HEK293 (cell line): ENCODE measurements at regions not wholly inside any gene's neighbourhood (a gene's known extent, or its start where the extent isn't known, plus 50 kb on each side); places are given as distances from the start of the nearest gene placed in this dataset.

ENCODE experiments used
- CTCF ChIP-seq: fragments of 450-650 bp; formaldehyde crosslinking; IDR thresholded peaks from 2 replicates; pipeline ENCODE4 v1.5.1; 2016; ENCODE audit warnings: missing biosample characterization, missing genetic modification characterization
- REST ChIP-seq: fragments of 450-650 bp; formaldehyde crosslinking; IDR thresholded peaks from 2 replicates; pipeline ENCODE4 v1.5.1; 2016; ENCODE audit warnings: missing biosample characterization, missing genetic modification characterization
- ZNF529 ChIP-seq: fragments of 450-650 bp; formaldehyde crosslinking; IDR thresholded peaks from 2 replicates; pipeline ENCODE4 v1.5.1; 2017; ENCODE audit warnings: missing genetic modification characterization, missing biosample characterization; ENCODE audit not compliant: insufficient replicate concordance

- TF ChIP-seq REST (tag by site-specific recombination) (no peak), ZNF529 (tag by site-specific recombination) (no peak), CTCF (tag by site-specific recombination) (no peak)
Observed at GRCh38 chr10:10520491-10521385, 496.9 kb upstream of the CELF2 start.
